ENCODE measurements at regions not wholly inside any gene's neighbourhood (a gene's known extent, or its start where the extent isn't known, plus 50 kb on each side); places are given as distances from the start of the nearest gene placed in this dataset.
"Not testable (repeated sequence)": the region's sequence is repeated elsewhere in the genome, so short reads cannot be mapped to it uniquely, and the experiment has no call there.

DNA sequence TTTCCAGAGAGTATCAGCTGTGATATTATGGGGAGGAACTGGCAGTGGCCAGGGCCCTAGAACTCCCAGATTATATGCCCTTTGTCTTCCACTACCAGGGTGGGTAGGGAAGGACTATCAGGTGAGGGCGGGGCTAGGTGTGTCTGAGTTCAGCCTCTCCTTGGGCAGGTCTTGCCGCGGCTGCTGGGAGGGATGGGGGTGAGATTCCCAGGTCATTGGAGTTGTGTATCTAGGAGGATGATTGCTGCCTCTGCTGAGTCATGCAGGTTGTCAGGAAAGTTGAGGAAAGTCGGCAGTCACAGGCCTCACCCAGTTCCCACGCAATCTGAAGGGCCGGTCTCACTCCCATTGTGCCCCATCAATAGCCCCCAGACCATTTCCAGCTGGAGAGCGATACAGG, 185.2 kb downstream of the DKK1 start:
- Histone ChIP-seq H4K20me1 (ENCODE audit: control insufficient read depth, insufficient read depth, low read depth, low read length) (no peaks in the 10 kb centered on the region), H3K79me2 (ENCODE audit: control insufficient read depth, low read length) (no peaks in the 10 kb centered on the region), H3F3A (ENCODE audit: control insufficient read depth, insufficient read depth) (no peaks in the 10 kb centered on the region), H3K9me2 (replicated peaks; ENCODE audit: control insufficient read depth, low read length) (no peaks in the 10 kb centered on the region), H3K36me3 (ENCODE audit: control insufficient read depth, low read length) (no peaks in the 10 kb centered on the region), H3K4me2 (ENCODE audit: low read length) (no peak overlapping the region), H3K4me3 (ENCODE audit: low read length) (no peak overlapping the region), H3K4me1 (ENCODE audit: control insufficient read depth, low read length) (no peaks in the 10 kb centered on the region), H3K27ac (ENCODE audit: low read depth, low read length) (no peak overlapping the region), H3K27me3 (ENCODE audit: control insufficient read depth, low read length) (no peaks in the 10 kb centered on the region), H3K9me3 (ENCODE audit: control insufficient read depth, insufficient read depth, low read length) (peaks cover 7% of the 10 kb centered on the region; the same call in 1 of the 2 replicates)
- TF ChIP-seq, protein P1, sequence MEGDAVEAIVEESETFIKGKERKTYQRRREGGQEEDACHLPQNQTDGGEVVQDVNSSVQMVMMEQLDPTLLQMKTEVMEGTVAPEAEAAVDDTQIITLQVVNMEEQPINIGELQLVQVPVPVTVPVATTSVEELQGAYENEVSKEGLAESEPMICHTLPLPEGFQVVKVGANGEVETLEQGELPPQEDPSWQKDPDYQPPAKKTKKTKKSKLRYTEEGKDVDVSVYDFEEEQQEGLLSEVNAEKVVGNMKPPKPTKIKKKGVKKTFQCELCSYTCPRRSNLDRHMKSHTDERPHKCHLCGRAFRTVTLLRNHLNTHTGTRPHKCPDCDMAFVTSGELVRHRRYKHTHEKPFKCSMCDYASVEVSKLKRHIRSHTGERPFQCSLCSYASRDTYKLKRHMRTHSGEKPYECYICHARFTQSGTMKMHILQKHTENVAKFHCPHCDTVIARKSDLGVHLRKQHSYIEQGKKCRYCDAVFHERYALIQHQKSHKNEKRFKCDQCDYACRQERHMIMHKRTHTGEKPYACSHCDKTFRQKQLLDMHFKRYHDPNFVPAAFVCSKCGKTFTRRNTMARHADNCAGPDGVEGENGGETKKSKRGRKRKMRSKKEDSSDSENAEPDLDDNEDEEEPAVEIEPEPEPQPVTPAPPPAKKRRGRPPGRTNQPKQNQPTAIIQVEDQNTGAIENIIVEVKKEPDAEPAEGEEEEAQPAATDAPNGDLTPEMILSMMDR (IDR thresholded peaks at IDR 0.05; ENCODE audit: low read depth, low read length, poor library complexity, severe bottlenecking): no peak
- TF ChIP-seq EZH2phosphoT487 (IDR thresholded peaks at IDR 0.05; ENCODE audit: borderline replicate concordance, low read length): no peak

DNA sequence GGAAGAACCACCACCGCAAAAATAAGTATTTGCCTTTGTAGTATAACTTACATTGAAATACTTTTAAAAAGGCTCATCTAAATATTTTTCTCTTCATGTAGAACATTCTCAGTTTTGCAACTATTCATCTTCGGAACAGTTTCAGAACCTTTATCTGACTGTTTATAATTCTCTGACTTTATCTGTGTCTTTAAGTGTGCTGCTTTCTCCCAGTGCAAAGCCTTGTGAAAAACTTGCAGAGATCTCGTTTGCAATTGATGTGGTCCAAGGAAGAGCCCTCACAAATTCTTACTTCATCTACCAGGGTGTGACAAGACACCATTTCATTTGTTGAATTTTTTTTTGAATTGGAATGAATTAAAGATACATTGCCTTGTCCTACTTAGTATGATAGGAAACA, 186.4 kb downstream of the DKK1 start:
- TF ChIP-seq EZH2phosphoT487 (IDR thresholded peaks at IDR 0.05; ENCODE audit: borderline replicate concordance, low read length): no peak
- TF ChIP-seq, protein P1 (IDR thresholded peaks at IDR 0.05; ENCODE audit: low read depth, low read length, poor library complexity, severe bottlenecking): no peak
- H3K27me3 ChIP-seq (ENCODE audit: control insufficient read depth, low read length): no peaks in the 10 kb centered on the region
- H3F3A ChIP-seq (ENCODE audit: control insufficient read depth, insufficient read depth): no peaks in the 10 kb centered on the region
- H3K4me1 ChIP-seq (ENCODE audit: control insufficient read depth, low read length): no peaks in the 10 kb centered on the region
- H3K4me2 ChIP-seq (ENCODE audit: low read length): no peak overlapping the region
- H3K27ac ChIP-seq (ENCODE audit: low read depth, low read length): no peak overlapping the region
- no peak overlapping the region for H3K4me3 ChIP-seq (ENCODE audit: low read length)
- H3K36me3 ChIP-seq (ENCODE audit: control insufficient read depth, low read length): no peaks in the 10 kb centered on the region
- H4K20me1 ChIP-seq (ENCODE audit: control insufficient read depth, insufficient read depth, low read depth, low read length): no peaks in the 10 kb centered on the region
- no peaks in the 10 kb centered on the region for H3K9me2 ChIP-seq (replicated peaks; ENCODE audit: control insufficient read depth, low read length)
- peaks cover 7% of the 10 kb centered on the region; the same call in 1 of the 2 replicates for H3K9me3 ChIP-seq (ENCODE audit: control insufficient read depth, insufficient read depth, low read length)
- no peaks in the 10 kb centered on the region for H3K79me2 ChIP-seq (ENCODE audit: control insufficient read depth, low read length)

DNA sequence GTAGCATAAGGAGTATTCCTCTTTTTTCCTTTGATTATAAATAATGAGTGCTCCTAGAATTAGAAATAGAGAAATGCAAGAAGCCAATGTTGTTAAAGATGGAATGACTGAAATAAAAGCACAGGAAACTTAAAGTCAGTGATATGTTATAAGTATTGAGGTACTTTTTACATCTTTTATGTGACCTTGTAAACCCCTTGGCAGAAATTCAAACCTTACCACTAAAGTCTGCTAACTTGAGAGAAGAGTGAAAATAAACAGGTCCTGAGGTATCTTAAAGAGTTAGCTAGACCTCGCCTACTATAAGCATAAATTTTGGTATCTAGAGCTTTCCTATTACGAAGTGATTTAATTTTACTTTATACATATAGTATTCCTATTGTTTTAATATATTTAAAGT, 188.2 kb downstream of the DKK1 start:
- H3K9me3 ChIP-seq (ENCODE audit: control insufficient read depth, insufficient read depth, low read length): peaks cover 7% of the 10 kb centered on the region; the same call in 1 of the 2 replicates
- no peaks in the 10 kb centered on the region for H3K36me3 ChIP-seq (ENCODE audit: control insufficient read depth, low read length)
- H3K9me2 ChIP-seq (replicated peaks; ENCODE audit: control insufficient read depth, low read length): no peaks in the 10 kb centered on the region
- no peak overlapping the region for H3K4me3 ChIP-seq (ENCODE audit: low read length)
- H3K27me3 ChIP-seq (ENCODE audit: control insufficient read depth, low read length): no peaks in the 10 kb centered on the region
- H3K4me1 ChIP-seq (ENCODE audit: control insufficient read depth, low read length): no peaks in the 10 kb centered on the region
- H3K79me2 ChIP-seq (ENCODE audit: control insufficient read depth, low read length): no peaks in the 10 kb centered on the region
- H3K4me2 ChIP-seq (ENCODE audit: low read length): no peak overlapping the region
- TF ChIP-seq EZH2phosphoT487 (IDR thresholded peaks at IDR 0.05; ENCODE audit: borderline replicate concordance, low read length): no peak
- TF ChIP-seq, protein P1 (IDR thresholded peaks at IDR 0.05; ENCODE audit: low read depth, low read length, poor library complexity, severe bottlenecking): no peak
- no peak overlapping the region for H3K27ac ChIP-seq (ENCODE audit: low read depth, low read length)
- no peaks in the 10 kb centered on the region for H4K20me1 ChIP-seq (ENCODE audit: control insufficient read depth, insufficient read depth, low read depth, low read length)
- H3F3A ChIP-seq (ENCODE audit: control insufficient read depth, insufficient read depth): no peaks in the 10 kb centered on the region

DNA sequence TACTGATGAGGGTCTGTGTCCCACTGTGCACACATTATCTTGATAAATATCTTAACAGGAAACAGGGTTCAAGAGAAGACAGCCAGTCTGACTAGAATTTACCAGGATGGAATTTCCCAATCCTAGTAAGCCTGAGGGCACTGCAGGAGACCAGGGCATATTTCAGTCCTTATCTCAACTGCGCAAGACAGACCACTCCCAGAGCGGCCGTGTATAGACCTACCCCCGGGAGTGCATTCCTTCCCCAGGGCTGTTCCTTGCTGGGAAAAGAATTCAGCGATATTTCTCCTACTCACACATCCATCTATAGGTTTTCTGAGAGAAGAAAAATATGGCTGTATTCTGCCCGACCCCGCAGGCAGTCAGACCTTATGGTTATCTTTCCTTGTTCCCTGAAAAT, 191.3 kb downstream of the DKK1 start:
- peaks cover 11% of the 10 kb centered on the region; the same call in 1 of the 2 replicates for H3K9me3 ChIP-seq (ENCODE audit: control insufficient read depth, insufficient read depth, low read length)
- H3K4me2 ChIP-seq (ENCODE audit: low read length); H3F3A ChIP-seq (ENCODE audit: control insufficient read depth, insufficient read depth); H3K4me1 ChIP-seq (ENCODE audit: control insufficient read depth, low read length); H3K9me2 ChIP-seq (replicated peaks; ENCODE audit: control insufficient read depth, low read length); H3K36me3 ChIP-seq (ENCODE audit: control insufficient read depth, low read length); H3K27me3 ChIP-seq (ENCODE audit: control insufficient read depth, low read length); H4K20me1 ChIP-seq (ENCODE audit: control insufficient read depth, insufficient read depth, low read depth, low read length); H3K79me2 ChIP-seq (ENCODE audit: control insufficient read depth, low read length); H3K4me3 ChIP-seq (ENCODE audit: low read length); H3K27ac ChIP-seq (ENCODE audit: low read depth, low read length): not testable (repeated sequence)

Measured in DOHH2 (cell line).